GM21423 (cell line): ENCODE measurements at regions not wholly inside any gene's neighbourhood (a gene's known extent, or its start where the extent isn't known, plus 50 kb on each side); places are given as distances from the start of the nearest gene placed in this dataset.
"Not testable (repeated sequence)": the region's sequence is repeated elsewhere in the genome, so short reads cannot be mapped to it uniquely, and the experiment has no call there.

ENCODE experiments used
- ATAC-seq: cut with Tn5 transposase; IDR thresholded peaks from one replicate; pipeline ENCODE4 v1.9.1; 2021; ENCODE audit warnings: mild to moderate bottlenecking, moderate library complexity; ENCODE audit not compliant: unreplicated experiment

DNA sequence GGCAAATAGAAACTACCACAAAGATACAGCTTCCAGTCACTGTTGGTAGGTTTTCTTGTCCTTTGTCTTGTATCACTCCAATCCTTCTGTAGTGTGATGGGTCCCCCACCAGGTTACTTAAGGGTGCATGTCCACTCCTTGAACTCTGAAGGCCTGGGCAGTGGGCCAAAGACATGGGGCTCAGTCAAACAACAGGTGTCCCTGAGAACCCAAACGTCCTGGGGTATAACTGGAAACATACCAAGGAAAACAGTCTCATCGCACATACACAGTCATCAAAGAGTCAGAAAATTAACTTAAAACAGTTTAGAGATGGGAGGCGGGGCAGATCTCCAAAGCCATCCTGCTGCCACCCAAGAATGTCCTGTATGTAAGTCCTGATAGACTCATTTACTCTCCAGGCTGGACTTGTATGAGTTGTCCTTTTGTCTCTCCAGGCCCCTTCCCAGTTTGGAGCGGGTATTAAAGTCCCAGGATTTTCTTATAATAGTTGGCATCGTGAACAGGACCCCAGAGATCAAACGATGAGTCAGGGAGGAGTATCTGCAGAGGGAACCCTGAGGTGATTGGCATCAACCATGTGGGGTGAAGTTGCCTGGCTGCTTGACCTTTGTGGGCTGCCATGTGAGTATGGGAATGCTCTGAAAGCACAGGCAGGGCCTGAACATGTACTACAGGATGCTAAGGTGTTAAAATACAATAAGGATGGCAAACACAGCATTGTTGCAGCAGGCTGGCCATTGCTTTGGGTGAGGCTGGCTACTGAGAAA lies 613.2 kb upstream of the KLF12 start:
- no peak for ATAC-seq

DNA sequence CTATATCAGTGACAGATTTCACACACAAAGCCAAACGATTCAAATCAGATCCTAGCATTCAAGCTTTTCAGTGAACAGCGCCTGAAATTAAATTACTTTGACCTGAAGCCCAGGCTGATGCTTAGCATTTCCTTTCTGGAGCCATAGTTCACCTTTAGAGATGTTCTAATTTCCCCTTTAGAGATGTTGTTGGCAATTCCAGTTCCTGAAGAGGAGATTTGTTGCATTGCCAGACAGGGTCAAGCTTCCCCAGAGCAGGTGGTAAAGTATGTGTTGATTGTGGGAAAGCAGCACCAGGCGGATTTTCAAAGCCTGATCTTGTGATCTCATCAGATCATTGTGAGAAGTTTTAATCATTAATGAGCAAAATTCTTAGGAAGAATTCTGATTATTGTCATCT lies 609.8 kb upstream of the KLF12 start:
- ATAC-seq: no peak

DNA sequence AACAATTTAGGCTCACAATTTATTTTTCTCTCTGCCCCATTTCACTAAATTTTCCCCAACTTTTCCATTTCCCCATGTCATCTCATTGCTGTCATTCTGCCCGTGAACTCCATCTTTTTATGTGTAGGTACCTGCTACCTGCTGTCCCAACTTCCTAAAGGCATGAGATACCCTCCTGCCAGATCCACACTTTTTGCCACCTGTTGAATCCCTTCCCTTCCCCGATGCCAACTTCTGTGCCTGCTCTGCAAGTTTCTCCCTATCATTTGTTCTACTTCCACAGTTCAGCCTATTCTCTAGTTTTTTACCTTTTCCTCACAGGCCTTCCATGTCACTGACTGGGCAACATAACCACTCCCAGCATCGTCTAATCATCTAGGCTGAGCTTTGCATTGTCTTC lies 607.5 kb upstream of the KLF12 start:
- ATAC-seq: no peak

DNA sequence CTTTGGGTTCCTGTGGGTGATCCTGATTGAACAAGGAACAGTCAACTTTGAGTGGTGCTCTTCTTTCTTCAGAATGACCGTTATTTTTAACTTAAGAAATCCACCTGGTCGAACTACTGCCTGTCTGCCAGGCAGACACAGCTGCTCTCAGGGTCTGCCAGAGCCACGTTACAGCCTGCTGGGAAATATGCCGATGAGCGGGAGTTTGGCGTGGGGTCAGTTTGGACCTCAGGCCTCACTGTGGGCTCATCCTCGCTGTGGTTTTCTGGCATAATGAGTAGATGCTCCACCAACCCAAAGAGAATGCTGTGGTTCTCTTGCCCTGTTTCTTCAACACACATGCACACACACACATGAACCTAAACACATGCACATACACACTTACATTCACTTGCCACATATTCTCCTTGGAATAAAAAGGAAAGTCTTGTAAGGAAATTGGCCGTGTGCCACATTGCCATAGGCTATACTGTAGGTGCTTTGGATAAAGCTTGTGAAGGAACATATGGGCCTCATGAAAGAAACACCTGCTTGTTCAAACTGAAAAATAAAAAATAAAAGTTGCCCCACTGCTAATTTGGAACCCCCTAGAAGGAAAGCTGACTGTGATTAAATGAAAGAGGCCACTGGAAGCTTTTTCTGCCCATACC lies 598.7 kb upstream of the KLF12 start:
- ATAC-seq: no peak

DNA sequence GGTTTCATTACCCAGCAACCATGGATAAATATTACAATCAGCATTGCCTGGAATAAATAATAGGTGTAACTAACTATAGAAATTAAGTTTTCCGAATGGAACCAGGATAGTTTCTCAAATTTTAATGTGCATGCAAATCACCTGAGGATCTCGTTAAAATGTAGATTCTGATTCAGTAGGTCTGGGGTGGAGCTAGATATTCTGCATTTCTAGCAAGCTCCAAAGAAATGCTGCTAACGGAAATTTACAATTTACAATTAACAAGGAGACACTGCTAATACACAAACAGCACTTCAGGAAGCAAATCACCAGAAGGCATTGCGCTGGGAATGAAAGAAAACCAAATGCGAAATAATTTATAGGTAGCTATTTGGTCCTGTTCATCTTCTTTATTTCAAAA lies 597.5 kb upstream of the KLF12 start:
- no peak for ATAC-seq

DNA sequence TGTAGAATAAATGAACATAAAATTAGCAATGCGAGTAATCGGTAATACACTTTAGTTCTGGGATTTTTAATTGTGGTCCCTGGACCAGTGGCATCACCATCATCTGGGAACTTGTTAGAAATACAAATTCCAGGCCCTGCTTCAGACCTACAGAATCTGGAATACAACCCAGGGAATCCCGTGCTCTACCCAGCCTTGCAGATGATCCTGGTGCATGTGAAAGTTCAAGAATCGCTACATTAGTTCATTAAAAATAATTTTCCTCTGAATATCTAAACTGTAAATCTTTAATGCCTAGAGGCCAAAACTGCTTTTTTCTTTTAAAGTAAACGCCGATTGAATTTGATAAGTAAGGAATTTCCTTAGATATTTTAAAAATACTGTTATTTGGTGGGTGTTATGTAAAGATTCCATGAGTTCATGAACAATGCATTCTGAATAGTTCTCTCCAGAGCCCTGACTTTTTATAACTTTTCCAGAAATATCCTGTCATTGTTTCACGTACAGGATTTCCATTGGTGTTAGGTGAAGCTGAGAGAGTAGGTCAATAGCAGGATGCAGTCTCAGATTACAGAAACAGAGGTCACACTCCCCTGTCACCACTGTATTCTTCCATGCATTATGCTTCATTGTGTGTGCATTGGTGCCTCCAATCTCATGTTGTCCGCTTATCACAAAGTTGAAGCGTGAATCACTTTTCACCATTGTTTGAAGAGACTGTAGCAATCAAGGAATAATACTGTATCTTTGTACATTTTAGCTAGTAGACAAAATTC lies 596.5 kb upstream of the KLF12 start:
- ATAC-seq: no peak

DNA sequence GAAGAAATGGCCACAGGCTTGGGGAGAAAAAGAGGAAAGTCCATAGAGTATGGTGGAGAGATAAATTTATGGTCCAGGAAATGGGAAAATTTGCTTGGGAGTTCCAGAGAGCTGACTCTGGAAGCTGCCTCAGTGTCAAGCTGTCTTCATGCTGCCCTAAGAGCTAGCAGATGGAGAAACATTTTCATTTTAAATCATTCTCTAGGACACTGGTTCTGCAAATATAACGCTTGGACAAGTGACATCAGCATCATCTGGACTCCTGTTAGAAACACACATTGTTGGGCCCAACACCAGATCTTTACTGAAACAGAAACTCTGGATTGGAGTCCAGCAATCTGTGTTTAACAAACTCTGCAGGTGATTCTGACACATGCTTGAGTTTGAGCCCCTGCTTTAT lies 592.0 kb upstream of the KLF12 start:
- no peak for ATAC-seq

DNA sequence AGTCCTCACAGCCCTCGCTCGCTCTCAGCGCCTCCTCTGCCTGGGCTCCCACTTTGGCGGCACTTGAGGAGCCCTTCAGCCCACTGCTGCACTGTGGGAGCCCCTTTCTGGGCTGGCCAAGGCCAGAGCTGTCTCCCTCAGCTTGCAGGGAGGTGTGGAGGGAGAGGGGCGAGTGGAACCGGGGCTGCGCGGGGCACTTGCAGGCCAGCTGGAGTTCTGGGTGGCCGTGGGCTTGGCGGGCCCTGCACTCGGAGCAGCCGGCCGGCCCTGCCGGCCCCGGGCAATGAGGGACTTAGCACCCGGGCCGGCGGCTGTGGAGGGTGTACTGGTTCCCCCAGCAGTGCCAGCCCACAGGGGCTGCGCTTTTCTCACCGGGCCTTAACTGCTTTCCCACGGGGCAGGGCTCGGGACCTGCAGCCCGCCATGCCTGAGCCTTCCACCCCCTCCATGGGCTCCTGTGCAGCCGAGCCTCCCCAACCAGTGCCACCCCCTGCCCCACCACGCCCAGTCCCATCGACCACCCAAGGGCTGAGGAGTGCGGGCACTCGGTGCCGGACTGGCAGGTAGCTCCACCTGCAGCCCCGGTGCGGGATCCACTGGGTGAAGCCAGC lies 584.1 kb upstream of the KLF12 start:
- ATAC-seq: not testable (repeated sequence)

DNA sequence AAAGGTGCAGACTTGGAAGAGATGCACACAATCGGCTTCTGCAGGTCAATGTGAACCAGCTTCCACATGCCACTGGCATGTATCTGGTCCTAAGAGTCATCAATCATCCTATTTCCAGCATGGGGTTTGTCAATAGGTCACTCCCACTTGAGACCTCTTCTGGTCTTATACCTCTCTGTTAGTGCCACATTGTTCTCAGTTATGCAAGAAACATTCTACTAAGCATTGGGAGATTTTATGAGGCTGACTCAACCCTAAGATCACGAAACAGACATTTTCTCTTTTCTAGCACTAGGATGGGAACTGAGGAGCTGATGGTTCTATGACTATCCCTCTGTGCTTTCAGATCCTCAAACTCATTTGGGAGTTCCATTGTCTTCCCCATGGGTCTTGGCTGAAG lies 581.5 kb upstream of the KLF12 start:
- no peak for ATAC-seq

DNA sequence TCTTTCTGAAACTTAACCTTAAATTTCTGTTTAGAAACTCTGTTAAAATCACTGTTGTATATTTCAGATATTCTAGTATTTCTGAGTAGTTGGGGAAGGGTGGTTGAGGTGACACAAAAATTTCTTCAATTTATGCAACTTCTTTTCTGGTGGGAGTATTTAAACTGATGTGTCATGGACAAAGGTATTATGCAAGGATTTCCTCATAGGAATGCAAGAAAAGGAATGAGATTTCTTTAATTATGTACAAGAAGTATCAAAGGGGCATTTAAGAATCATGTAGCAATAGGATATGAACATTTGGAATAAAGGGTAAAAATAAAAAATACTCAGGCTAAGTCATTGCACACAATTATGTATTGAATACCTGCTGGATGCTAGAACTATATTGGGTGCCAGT lies 575.8 kb upstream of the KLF12 start:
- no peak for ATAC-seq

DNA sequence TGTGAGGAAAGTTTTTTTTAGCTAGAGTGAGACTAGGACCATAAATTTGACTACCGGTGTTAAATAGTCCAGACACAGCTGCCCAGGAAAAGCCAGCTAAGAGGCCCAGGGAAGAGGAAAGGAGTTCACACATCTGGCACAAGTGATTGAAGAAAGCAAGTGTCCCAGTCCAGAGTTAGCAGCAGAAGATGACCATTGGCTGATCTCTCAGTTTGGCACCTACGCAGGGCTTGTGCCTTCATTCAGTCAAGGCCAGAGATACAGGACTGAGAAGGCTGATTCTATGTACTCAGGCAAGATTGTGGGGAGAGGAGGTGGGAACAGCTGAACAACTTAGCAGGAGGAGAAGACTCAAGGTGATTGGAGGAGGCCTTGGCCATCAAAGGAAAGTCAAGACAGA lies 575.0 kb upstream of the KLF12 start:
- ATAC-seq: no peak

DNA sequence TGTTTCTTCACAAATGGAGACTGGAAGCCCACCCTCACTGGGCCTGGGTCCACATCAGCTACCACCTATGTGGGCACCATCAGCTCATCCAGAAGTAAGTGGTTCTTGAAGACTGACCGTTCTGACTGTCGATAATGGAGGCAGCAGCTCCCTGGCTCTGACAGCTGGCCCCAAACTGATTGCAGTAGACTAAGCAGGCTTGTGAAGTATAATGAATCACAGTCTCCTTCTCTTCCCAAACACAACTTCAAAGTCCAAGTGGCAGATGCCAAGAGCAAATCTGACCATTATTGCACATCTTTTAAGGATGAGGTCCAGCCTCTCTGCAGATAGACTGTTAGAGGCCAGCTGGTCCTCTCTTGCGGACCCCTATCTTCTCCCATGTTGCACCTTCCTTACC lies 574.4 kb upstream of the KLF12 start:
- no peak for ATAC-seq

DNA sequence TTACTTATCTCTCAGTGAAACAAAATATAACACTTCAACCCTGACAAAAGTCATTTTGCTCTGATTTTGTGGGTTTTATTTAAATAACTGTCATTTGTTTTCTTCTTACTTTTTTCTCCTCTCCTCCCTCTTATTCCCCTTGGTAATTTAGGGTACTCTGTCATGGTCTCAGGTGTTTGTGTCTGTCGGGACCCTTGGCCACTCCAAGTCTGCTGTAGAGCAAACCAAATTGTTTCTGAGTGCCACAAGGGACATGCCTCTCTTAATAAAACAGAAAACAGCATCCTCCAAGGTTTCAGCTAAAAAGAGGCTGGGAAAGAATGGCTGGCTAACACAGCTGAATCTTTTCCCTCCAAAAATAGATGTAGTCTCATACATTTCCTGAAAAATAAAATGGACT lies 573.1 kb upstream of the KLF12 start:
- no peak for ATAC-seq

DNA sequence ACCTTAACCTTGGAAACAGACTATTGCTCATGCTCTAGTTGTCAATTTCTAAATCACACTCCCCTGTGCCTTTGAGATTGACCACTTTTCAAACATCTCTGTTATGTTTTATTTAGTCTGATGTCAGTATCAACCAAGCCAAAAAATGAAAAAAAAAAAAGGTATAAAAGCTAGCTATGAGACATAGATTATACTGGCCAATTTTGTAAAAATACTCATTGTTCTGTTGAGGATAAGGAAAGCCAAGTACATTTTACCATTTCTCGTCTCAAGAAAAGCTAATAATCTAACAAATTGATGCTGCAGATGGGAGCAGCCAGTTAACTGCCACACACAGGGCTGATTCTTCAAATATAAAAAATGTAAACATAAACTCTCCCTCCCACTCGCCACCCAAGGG lies 572.6 kb upstream of the KLF12 start:
- ATAC-seq: no peak

DNA sequence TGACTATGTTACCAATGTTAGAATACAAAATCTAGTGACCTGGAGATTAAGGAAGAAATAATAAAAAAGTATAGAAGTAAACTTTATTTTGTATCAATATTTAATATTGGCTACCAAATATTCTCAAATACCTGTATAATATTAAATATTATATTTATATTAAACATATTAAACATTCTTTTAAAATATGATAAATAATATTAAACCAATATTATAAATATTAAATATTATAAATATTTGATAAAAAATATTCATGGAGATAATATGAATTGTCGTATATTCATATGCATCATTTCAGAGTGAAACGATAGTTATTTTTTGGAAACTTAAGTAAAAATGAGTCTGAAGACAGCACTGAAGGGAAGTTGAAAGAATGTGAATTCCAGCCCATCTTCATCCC lies 571.2 kb upstream of the KLF12 start:
- ATAC-seq: no peak

DNA sequence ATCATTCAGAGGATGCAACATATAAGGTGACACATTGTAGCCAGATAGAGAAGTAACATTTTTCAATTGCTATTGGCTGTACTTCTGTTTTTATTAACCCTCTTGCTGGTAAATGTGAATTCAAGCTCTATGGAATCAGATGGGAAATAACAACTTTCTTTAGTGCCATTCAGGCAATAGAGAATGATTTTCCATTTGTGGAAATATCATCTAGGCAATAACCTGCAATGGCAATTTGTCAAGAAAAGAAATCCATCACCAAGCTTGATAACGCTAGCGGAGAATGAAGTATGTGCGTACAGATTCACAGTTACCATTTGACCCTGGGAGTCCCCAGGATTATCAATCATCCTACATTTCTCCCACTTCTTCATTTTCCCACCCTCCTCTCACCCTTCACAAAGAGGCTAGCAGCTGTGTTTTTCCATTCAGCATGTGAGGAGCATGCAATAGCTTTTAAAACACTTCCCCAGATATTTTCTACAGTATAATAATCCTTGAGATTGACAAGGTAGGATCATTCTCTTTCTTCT lies 569.7 kb upstream of the KLF12 start:
- ATAC-seq: no peak

DNA sequence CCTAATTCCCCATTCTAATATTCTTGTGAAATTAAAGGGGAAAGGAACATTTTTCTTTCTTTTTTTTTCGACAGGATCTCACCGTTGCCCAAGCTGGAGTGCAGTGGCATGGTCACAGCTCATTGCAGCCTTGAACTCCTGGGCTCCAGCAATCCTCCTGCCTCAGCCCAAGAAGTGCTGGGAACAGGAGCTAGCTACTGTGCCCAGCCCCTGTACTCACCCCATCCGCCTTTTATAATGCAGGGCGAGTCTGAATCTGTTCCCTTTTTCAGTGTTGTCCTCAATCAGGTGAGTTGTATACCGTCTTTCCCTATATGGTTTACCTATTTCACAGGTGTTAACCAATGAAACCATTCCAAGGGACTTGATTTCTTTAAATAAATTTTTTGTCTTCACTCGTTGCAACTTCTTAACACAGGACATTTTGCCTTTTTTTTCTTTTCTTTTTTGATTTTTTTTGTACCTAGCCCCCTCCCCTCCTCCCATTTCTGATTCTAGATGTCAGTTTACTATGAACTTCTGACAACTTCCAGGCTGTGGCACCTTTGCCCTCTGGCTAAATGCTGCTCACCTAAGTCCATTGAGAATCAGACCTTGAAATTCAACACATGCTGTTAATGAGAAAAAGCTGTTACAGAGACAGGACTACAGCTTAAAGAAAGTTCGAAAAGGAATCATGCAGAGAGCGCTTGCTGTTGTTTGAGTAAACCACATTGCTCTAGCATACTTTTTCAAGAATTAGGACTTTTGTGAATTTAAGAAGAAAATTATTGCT lies 562.1 kb upstream of the KLF12 start:
- ATAC-seq: no peak

DNA sequence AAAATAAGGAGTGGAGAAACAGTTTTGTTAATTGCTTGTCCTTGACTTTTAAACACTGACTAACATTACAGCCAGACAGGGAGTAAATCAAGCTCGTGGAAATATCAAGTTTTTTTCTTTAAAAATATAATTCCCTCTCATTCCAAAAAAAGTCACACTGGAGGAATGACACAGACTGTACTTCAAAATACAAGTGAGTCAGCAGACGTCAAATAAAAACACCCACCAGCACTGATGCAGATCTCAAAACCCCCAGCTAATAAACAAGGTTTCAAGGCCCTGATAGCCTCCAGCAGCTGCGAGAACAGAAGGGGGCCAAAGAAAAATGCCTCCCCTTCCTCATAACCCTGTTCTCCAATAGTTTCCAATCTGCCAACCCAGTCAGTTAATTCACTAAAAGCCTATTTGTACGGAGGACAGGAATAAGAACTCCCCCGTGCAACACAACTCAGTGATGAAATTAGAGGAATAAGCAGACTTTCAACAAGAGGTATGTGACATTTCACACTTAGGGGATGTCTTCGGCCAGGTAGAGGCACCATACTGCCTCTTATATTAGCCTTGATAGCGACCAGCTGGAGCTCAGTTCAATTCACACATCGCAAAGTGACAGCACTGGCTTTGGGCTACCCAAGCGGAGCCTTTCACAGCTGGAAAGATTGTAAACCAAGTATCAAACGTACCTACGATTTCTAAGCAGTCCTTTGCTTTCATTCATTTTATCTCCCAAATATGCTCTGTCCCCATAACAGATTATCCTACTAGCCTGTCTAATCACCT lies 561.0 kb upstream of the KLF12 start:
- no peak for ATAC-seq

DNA sequence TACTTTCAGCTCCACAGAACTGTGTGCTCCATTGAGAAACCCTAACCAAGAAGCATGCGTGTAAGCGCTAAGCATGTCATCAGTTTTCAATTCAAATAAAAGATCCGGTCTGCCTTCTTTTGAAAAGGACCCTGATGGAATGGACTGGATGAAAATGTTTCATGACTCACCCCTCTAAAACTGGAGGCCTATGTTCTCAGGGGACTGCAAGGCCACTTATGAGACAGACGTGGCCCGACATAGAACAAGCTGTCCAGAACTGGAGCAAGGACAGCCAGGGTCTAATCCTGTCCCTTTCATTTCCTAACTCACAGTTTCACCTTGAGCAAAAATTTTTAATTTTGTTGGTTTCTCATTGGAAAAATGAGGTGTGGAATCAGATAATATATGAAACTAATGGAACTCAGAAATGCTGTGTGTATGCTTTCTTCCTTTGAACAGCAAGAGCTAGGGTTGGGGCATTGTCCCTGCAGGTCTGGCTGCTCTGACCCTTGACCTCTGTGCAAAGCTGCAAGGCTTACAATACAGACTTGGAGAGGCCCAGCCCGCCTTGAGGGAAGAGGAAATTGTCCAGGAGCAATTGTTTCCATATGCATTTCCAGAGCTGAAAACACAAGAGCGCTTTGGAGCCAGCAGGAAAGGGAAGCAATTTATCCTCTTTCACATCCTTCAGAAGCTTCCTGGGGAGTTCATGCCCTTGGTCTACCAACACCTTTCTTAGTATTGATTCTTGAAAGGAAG lies 553.4 kb upstream of the KLF12 start:
- no peak for ATAC-seq
